Psoas muscle (tissue), 7 donors: ENCODE measurements at regions not wholly inside any gene's neighbourhood (a gene's known extent, or its start where the extent isn't known, plus 50 kb on each side); places are given as distances from the start of the nearest gene placed in this dataset.

Source experiments
- ATAC-seq, 4 donors: fragments of 200-7000 bp; cut with Tn5 transposase; one replicate each; pipeline ENCODE4 v1.9.1; 2020; ENCODE audit warnings: moderate library complexity in 3 of 4, mild to moderate bottlenecking in 2 of 4
- DNase-seq, 2 donors: peaks; one replicate each; pipeline ENCODE4 v3.0.0-alpha.2; 2020
- H3K27ac ChIP-seq: fragments of 200-600 bp; one replicate; pipeline ENCODE4 v1.8.0; 2022
- H3K27me3 ChIP-seq, 3 donors: fragments of 200-600 bp in 1 of 3; one replicate each; pipeline versions ENCODE4 v1.6.1 to v1.8.0; 2013 to 2022; ENCODE audit warnings: low read length in 2 of 3, mild to moderate bottlenecking in 2 of 3, moderate library complexity in 1 of 3; ENCODE audit not compliant: insufficient read depth in 3 of 3
- H3K36me3 ChIP-seq, 2 donors: fragments of 200-600 bp in 1 of 2; one replicate each; pipeline versions ENCODE4 v1.6.1 to v1.8.0; 2013 to 2022; ENCODE audit warnings: low read depth in 1 of 2, mild to moderate bottlenecking in 1 of 2, moderate library complexity in 1 of 2; ENCODE audit not compliant: insufficient read depth in 1 of 2
- H3K4me1 ChIP-seq: fragments of 200-600 bp; one replicate; pipeline ENCODE4 v1.8.0; 2022
- H3K4me3 ChIP-seq: fragments of 200-600 bp; one replicate; pipeline ENCODE4 v1.8.0; 2022; ENCODE audit warnings: mild to moderate bottlenecking
- H3K9me3 ChIP-seq: fragments of 200-600 bp; one replicate; pipeline ENCODE4 v1.8.0; 2022
- WGBS, 3 donors: extraction: QIAGEN DNeasy Blood & Tissue Kit; methylation state at CpG; one replicate each; pipeline versions ENCODE4 v1.1.6 to v1.1.7; 2013; 5-methylcytosine and 5-hydroxymethylcytosine counted together
- intact Hi-C, 2 donors: fragments of 100-400 bp; cut with DNase I; formaldehyde crosslinking; loops; one replicate each; pipeline versions ENCODE4 v1.11.0 to v1.14.2; 2022
- TF ChIP-seq, protein P1 (sequence below): fragments of 200-600 bp; IDR thresholded peaks from one replicate; pipeline ENCODE4 v1.8.0; 2022; ENCODE audit warnings: antibody characterized with exemption
- donor health status: healthy with polysubstance abuse.
- donor health status: DM: no; HTN: no; CAD: no; lungs with moderate emphysema.
- donor health status: Bipolar disorder and iron deficiency.
- donor health status: healthy.
- donor health status: DM: yes; HTN: yes; CAD: no.
- donor health status: DM: no; HTN: no; CAD: no.
- donor health status: DM: yes; HTN: yes; CAD: no.

DNA sequence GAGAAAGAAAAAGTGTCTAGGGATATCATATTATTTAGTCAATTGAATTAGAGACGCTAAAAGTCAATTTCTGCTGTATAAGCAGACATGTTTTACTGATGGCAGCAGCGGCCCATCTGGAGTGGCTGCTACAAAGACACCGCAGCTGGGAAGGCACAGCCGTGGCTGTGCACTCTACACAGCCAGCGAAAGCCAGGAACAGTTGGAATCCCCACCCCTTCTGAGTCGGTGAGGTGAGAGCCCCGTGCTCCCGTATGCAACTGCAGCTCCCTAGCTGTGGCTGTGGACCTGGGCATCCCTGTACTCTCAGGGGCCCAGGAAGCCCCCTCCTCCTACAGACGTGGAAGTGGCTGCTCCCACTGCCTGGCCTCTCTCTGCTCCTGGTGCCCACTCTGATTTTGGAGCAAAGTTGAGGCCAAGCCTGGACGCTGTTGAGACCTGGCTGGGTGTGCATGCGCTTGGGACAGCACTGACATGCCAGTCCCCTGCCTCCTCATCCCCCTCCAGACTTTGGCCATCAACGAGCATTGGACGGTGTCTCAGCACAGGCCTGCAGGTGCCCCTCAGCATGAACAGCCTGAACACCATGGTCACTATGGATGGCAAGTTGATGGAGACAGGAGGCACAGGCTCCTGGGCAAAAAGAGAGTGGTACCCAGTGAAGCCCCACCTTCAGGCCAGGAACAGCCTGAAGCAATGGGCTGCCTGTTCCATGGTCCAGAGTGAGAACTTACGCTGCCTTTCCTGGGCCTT is 944.0 kb upstream of the MIR17HG start:
- ATAC-seq (no peak), DNase-seq (no peak)
- H3K9me3 ChIP-seq: no peaks in the 10 kb centered on the region
- H3K4me3 ChIP-seq: no peak overlapping the region
- no peaks in the 10 kb centered on the region for H3K4me1 ChIP-seq
- no peaks in the 10 kb centered on the region for H3K36me3 ChIP-seq
- TF ChIP-seq, protein P1, sequence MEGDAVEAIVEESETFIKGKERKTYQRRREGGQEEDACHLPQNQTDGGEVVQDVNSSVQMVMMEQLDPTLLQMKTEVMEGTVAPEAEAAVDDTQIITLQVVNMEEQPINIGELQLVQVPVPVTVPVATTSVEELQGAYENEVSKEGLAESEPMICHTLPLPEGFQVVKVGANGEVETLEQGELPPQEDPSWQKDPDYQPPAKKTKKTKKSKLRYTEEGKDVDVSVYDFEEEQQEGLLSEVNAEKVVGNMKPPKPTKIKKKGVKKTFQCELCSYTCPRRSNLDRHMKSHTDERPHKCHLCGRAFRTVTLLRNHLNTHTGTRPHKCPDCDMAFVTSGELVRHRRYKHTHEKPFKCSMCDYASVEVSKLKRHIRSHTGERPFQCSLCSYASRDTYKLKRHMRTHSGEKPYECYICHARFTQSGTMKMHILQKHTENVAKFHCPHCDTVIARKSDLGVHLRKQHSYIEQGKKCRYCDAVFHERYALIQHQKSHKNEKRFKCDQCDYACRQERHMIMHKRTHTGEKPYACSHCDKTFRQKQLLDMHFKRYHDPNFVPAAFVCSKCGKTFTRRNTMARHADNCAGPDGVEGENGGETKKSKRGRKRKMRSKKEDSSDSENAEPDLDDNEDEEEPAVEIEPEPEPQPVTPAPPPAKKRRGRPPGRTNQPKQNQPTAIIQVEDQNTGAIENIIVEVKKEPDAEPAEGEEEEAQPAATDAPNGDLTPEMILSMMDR: no peak
- WGBS, 3 donors: 90 to 94% (median 93%) methylated on average over 14 of the region's 14 CpGs
- no peak overlapping the region for H3K27ac ChIP-seq
- no peaks in the 10 kb centered on the region for H3K27me3 ChIP-seq
- intact Hi-C loops: no loop called here

- TF ChIP-seq, protein P1: no peak
- ATAC-seq (no peak), DNase-seq (no peak)
- WGBS, 3 donors: 21 to 24% (median 22%) methylated on average over 1 of the region's 1 CpG
- no peaks in the 10 kb centered on the region for H3K4me1 ChIP-seq
- intact Hi-C loops: no loop called here
- no peaks in the 10 kb centered on the region for H3K36me3 ChIP-seq
- no peak overlapping the region for H3K4me3 ChIP-seq
- no peaks in the 10 kb centered on the region for H3K9me3 ChIP-seq
- H3K27ac ChIP-seq: no peak overlapping the region
- H3K27me3 ChIP-seq: no peaks in the 10 kb centered on the region
These were observed 942.2 kb upstream of the MIR17HG start for GRCh38 chr13:90405301-90405700.

DNA sequence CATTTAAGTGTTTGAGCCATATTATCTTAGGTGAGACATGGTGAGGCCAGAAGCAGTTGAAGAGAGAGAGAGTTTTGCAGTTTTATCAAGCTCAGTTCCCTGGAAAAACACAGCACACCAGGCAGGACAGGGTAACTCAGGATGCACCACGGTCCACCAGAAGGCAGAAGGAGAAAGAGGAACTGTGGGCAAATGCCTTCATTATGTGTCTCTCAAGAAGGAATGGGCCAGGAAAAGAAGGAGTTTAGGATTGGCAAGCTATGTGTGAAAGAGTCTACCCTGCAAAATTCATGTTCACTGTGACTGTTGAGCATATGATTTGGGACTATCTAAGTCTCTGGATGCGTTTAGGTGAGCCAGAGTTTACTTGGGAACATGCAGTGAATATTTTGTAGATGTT is 934.5 kb upstream of the MIR17HG start:
- Histone ChIP-seq H3K9me3 (no peaks in the 10 kb centered on the region), H3K27ac (no peak overlapping the region), H3K36me3 (no peaks in the 10 kb centered on the region), H3K4me1 (no peaks in the 10 kb centered on the region), H3K4me3 (no peak overlapping the region), H3K27me3 (no peaks in the 10 kb centered on the region)
- DNase-seq (no peak), ATAC-seq (no peak)
- intact Hi-C loops: no loop called here
- TF ChIP-seq, protein P1: no peak
- whole genome bisulfite sequencing, 3 donors: 43 to 63% (median 56%) methylated on average over 2 of the region's 2 CpGs

DNA sequence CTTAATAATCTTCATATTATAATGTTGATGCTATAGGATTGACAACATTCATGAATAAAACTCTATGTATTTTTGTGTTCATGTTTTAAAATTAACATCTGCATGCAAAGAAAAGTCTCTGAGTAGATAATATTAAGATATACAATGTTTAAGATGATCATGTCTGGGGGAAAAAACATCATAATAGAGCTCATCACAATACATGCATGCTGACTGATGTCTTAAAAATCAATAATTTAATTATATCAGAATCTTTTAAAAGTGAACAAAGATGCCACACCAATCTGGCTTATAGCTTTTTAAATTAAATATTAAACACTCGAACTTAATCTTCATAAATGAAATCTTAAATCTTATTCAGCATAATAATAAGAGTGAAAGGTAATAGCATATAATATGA is 933.9 kb upstream of the MIR17HG start:
- TF ChIP-seq, protein P1: no peak
- Histone ChIP-seq H3K4me1 (no peaks in the 10 kb centered on the region), H3K36me3 (no peaks in the 10 kb centered on the region), H3K4me3 (no peak overlapping the region), H3K27ac (no peak overlapping the region), H3K9me3 (no peaks in the 10 kb centered on the region), H3K27me3 (no peaks in the 10 kb centered on the region)
- DNase-seq (no peak), ATAC-seq (no peak)
- 0% methylated on average over 1 of the region's 1 CpG for WGBS, 3 donors
- intact Hi-C loops: no loop called here
